ENCODE measurements at regions not wholly inside any gene's neighbourhood (a gene's known extent, or its start where the extent isn't known, plus 50 kb on each side); places are given as distances from the start of the nearest gene placed in this dataset.

DNA sequence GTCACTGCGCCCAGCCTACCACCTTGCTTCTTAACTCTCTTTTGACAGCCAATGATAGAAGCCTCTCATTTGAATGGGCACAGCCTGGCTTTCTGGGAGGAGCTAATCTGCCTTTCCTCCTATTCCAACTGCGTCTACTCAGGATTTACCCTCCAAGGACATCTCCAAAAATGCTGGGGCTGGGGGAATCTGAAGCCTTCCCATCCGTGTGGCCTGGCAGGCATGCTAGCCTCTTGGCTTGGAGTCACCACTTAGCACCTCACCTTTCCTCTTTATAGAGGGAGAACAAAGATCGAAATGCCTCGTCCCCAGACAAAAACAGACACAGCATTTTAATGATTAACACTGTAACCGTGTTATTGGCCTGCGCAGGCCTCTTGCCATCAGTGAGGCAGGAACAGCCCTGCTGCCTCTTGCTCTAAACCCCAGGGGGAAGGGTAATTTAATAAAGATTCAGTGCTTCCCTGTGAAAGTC lies 108.2 kb upstream of the KLF4 start:
- DNase-seq (ENCODE audit: low spot score in 2 of 2): no peak
- Mint-ChIP-seq H3K4me1 (no peaks in the 10 kb centered on the region), H3K36me3 (ENCODE audit: insufficient read depth) (no peaks in the 10 kb centered on the region), H3K9me3 (no peaks in the 10 kb centered on the region), H3K27me3 (no peaks in the 10 kb centered on the region), H3K27ac (ENCODE audit: low read depth) (no peak overlapping the region), H3K4me3 (no peak overlapping the region)
- no peak for ATAC-seq (replicated peaks; ENCODE audit: extremely low read depth, poor library complexity, severe bottlenecking)

DNA sequence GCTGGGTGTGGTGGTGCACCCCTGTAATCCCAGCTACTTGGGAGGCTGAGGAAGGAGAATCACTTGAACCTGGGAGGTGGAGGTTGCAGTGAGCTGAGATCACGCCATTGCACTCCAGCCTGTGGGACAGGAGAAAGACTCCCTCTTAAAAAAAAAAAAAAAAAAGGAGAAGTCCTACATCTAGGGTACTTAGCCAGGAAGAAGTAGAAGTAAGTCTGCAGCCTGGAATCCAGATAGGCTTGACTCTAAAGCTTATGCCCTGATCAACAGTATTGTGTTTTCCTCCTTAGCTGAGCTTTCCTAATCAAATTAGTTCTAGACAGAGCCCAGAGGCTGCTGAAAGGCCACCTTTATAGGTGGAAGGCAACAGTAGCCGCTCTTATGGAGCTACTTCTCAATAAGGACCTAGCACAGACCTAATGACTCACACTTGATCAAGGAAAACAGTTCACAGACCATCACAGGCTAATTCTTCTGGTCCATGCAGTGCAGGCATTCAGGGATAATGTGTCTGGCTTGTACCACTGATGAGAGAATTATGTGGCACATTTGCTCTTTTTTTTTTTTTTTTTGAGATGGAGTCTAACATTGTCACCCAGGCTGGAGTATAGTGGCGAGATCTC lies 105.5 kb upstream of the KLF4 start:
- DNase-seq (ENCODE audit: low spot score in 2 of 2) (no peak), ATAC-seq (replicated peaks; ENCODE audit: extremely low read depth, poor library complexity, severe bottlenecking) (no peak)
- no peaks in the 10 kb centered on the region for H3K27me3 Mint-ChIP-seq
- H3K9me3 Mint-ChIP-seq: no peaks in the 10 kb centered on the region
- H3K4me1 Mint-ChIP-seq: no peaks in the 10 kb centered on the region
- H3K4me3 Mint-ChIP-seq: no peak overlapping the region
- no peak overlapping the region for H3K27ac Mint-ChIP-seq (ENCODE audit: low read depth)
- no peaks in the 10 kb centered on the region for H3K36me3 Mint-ChIP-seq (ENCODE audit: insufficient read depth)

DNA sequence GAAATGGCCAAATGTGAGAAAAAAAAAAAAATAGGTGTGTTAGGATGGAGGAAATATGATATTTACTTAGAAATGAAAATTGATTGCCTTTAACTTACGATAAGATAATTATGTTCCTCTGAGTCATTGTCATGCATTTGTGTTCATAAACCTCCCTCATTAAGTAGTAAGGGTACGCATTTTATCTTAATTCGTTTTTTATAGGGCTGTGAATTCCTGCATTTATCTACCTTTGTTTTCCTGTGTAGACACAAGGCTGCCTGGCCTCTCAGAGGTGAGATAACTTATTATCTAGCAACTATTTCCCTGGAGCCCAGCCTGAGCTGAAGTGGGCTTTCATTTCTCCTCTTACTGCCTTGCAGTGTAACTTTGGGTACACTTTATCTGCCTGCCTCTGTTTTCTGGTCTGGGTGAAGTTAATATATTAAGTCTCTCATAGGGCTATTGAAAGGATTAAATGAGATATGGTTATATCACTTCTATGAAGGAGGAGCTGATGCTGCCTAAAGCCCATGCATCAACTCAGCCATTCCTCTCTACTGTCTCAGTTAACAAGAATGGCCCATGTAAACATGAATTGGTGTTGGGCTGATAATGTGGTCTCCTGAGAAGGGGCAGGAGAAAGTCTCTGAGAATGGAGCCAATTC lies 103.8 kb upstream of the KLF4 start:
- H3K36me3 Mint-ChIP-seq (ENCODE audit: insufficient read depth): peaks cover 1% of the 10 kb centered on the region

DNA sequence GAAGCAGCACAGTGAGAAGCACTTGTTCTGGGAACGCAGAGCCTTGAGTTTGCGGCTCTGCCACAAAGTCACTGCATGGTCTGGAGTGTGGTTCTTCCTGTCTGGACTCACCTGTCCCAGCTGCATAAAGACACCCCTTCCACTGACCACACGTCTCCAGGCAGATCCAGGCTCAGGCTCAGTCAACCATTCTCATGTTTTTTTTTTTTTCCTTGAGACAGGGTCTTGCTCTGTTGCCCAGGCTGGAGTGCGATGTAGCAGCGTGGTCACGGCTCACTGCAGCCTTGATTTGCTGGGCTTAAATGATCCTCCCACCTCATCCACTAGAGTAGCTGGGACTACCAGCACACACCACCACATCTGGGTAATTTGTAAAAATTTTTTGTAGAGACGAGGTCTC lies 102.9 kb upstream of the KLF4 start:
- ATAC-seq (replicated peaks; ENCODE audit: extremely low read depth, poor library complexity, severe bottlenecking): no peak
- no peaks in the 10 kb centered on the region for H3K4me1 Mint-ChIP-seq
- no peaks in the 10 kb centered on the region for H3K27me3 Mint-ChIP-seq
- no peak for DNase-seq (ENCODE audit: low spot score in 2 of 2)
- no peak overlapping the region for H3K4me3 Mint-ChIP-seq
- no peak overlapping the region for H3K27ac Mint-ChIP-seq (ENCODE audit: low read depth)
- no peaks in the 10 kb centered on the region for H3K9me3 Mint-ChIP-seq
- peaks cover 1% of the 10 kb centered on the region for H3K36me3 Mint-ChIP-seq (ENCODE audit: insufficient read depth)

More for the DNA sequence above, 103.8 kb upstream of the KLF4 start:
- no peak overlapping the region for H3K27ac Mint-ChIP-seq (ENCODE audit: low read depth)
- H3K4me3 Mint-ChIP-seq: no peak overlapping the region
- H3K27me3 Mint-ChIP-seq: no peaks in the 10 kb centered on the region
- ATAC-seq (replicated peaks; ENCODE audit: extremely low read depth, poor library complexity, severe bottlenecking): no peak
- H3K9me3 Mint-ChIP-seq: no peaks in the 10 kb centered on the region
- no peak for DNase-seq (ENCODE audit: low spot score in 2 of 2)
- H3K4me1 Mint-ChIP-seq: no peaks in the 10 kb centered on the region

DNA sequence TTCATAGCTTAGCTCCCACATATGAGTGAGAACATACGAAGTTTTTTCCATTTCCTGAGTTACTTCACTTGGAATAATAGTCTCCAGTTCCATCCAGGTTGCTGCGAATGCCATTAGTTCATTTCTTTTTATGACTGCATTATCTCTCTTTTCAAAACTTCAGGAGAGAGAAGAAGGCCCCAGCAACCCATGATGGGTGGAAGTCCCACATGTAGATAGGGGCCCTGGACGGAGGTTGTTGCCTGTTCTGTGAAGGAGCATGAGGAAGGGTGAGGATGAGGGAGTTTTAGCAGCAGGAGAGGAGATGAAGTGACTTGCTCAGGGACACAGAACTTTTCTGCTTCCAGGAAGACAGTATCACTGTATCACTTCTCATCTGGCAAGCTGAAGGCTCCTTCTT lies 102.2 kb upstream of the KLF4 start:
- H3K27ac Mint-ChIP-seq (ENCODE audit: low read depth): no peak overlapping the region
- H3K4me1 Mint-ChIP-seq: no peaks in the 10 kb centered on the region
- ATAC-seq (replicated peaks; ENCODE audit: extremely low read depth, poor library complexity, severe bottlenecking): no peak
- peaks cover 1% of the 10 kb centered on the region for H3K36me3 Mint-ChIP-seq (ENCODE audit: insufficient read depth)
- H3K4me3 Mint-ChIP-seq: no peak overlapping the region
- no peaks in the 10 kb centered on the region for H3K27me3 Mint-ChIP-seq
- H3K9me3 Mint-ChIP-seq: no peaks in the 10 kb centered on the region
- DNase-seq (ENCODE audit: low spot score in 2 of 2): no peak

DNA sequence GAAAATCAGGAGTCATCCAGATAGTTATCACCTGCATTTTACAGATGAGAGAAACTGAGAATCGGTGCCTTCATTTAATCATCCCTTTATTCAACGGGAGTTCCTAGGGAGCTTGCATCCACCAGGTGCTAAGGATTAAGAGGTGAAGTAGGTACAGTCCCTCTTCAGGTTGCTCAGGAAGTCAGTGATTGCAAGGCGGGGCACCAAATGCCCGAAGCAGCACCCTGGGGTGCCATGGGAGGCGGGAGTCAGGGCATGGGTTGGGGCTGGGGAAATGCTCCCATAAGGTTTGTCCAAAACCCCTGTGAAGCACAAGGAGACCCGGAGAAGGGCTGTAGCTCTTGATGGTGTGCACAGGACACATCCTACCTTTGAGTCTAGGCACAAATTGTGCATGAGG lies 98.8 kb upstream of the KLF4 start:
- Mint-ChIP-seq H3K36me3 (ENCODE audit: insufficient read depth) (peaks cover 1% of the 10 kb centered on the region), H3K4me3 (no peak overlapping the region), H3K27me3 (no peaks in the 10 kb centered on the region), H3K27ac (ENCODE audit: low read depth) (no peak overlapping the region), H3K4me1 (no peaks in the 10 kb centered on the region), H3K9me3 (no peaks in the 10 kb centered on the region)
- no peak for DNase-seq (ENCODE audit: low spot score in 2 of 2)
- ATAC-seq (replicated peaks; ENCODE audit: extremely low read depth, poor library complexity, severe bottlenecking): no peak

DNA sequence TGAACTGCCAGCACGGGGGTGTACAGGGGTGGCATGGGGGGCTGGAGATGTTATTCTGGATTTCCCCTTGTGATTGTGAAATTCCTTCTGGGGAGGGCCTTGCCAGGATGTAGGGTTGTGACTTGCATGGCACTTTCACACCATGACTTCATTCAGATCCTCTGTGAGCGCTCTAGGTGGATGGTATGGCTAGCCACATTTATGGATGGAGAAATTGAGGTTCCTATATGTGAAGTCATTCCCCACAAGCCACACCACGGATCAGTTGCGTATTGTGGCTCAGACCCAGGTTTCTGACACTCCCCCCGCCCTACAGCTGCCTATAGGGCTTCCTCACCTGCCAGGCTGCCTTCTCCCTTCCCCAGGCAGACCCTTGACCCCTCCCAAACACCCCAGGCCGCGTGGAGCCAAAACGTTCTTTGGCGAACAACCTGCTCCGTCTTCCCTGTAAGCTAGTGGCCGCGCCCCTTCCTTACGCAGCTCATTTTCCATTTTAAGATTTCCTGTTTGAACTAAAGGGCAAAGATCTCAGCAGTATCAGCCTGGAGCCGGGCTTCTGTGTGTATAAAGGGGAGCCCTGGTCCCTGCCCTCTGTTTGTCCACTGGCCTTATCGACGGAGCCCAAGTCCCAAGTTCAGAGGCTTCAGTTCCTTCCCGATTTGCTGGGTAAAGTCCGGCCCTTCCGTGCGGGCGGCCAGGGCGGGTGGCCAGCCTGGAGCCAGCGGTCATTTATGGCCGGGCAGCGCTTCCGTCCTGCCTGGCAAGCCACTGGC lies 97.8 kb upstream of the KLF4 start:
- H3K4me3 Mint-ChIP-seq: no peak overlapping the region
- DNase-seq (ENCODE audit: low spot score in 2 of 2) (no peak), ATAC-seq (replicated peaks; ENCODE audit: extremely low read depth, poor library complexity, severe bottlenecking) (no peak)
- H3K36me3 Mint-ChIP-seq (ENCODE audit: insufficient read depth): peaks cover 1% of the 10 kb centered on the region
- no peak overlapping the region for H3K27ac Mint-ChIP-seq (ENCODE audit: low read depth)
- no peaks in the 10 kb centered on the region for H3K27me3 Mint-ChIP-seq
- H3K4me1 Mint-ChIP-seq: no peaks in the 10 kb centered on the region
- H3K9me3 Mint-ChIP-seq: no peaks in the 10 kb centered on the region

DNA sequence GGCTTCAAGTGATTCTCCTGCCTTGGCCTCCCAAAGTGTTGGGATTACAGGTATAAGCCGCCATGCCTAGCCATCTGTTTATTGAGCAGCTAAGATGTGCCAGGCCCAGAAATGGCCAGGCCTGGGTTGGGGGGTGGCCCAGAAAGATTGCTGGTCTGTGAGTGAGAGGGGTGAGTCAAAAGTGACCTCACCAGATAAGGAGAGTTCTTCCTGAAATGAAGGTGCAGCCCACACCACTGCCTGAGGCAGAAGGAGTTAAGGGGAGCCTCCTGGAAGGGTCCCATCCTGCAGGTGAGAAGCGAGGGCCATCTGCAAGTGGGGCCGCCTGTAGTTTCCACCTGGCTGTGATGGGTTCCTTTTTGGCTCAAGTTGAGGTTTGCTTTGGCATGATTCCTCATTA lies 96.9 kb upstream of the KLF4 start:
- ATAC-seq (replicated peaks; ENCODE audit: extremely low read depth, poor library complexity, severe bottlenecking) (no peak), DNase-seq (ENCODE audit: low spot score in 2 of 2) (no peak)
- Mint-ChIP-seq H3K27ac (ENCODE audit: low read depth) (no peak overlapping the region), H3K27me3 (no peaks in the 10 kb centered on the region), H3K4me1 (no peaks in the 10 kb centered on the region), H3K9me3 (no peaks in the 10 kb centered on the region), H3K4me3 (no peak overlapping the region), H3K36me3 (ENCODE audit: insufficient read depth) (peaks cover 1% of the 10 kb centered on the region)

DNA sequence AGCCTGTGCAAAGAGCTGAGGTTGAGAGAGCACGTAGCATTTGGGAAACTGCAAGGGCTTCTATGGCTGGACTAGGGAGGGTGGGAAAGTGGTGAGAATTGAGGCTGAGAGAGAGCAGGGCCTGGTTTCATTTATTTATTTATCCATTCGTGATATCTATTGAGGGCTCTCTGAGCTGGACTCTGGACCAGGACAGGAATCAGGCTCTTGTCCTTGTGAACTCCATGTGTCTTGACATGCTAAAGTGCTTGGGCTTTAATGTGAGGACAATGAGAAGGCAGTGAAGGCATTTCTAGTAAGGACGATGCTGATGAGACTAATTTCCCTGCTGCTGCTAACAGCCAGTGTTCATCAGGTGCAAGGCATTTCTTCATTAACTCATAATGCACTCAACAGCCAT lies 95.9 kb upstream of the KLF4 start:
- Mint-ChIP-seq H3K27me3 (no peaks in the 10 kb centered on the region), H3K36me3 (ENCODE audit: insufficient read depth) (peaks cover 1% of the 10 kb centered on the region), H3K9me3 (no peaks in the 10 kb centered on the region), H3K27ac (ENCODE audit: low read depth) (no peak overlapping the region), H3K4me1 (no peaks in the 10 kb centered on the region), H3K4me3 (no peak overlapping the region)
- no peak for ATAC-seq (replicated peaks; ENCODE audit: extremely low read depth, poor library complexity, severe bottlenecking)
- DNase-seq (ENCODE audit: low spot score in 2 of 2): no peak

DNA sequence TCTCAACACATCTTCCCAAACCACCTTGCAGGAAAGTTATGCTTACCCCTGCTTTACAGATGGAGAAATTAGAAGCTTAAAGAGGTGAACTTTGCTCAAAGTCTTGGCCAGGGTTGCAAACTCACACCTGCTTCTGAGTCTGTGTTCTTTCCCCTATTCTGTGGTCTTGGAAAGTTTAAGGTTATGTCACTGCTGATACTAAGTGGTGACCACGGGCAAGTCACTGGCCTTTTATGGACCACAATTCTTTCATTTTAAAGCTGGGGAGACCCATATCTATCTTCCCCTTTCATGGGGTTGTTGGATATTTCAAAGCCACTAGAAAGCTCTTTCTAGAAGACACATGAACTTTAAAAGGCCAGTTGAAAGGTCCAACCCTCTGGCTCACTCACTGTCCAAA lies 95.4 kb upstream of the KLF4 start:
- Mint-ChIP-seq H3K4me3 (no peak overlapping the region), H3K27ac (ENCODE audit: low read depth) (no peak overlapping the region), H3K36me3 (ENCODE audit: insufficient read depth) (peaks cover 1% of the 10 kb centered on the region), H3K4me1 (no peaks in the 10 kb centered on the region), H3K27me3 (no peaks in the 10 kb centered on the region), H3K9me3 (no peaks in the 10 kb centered on the region)
- ATAC-seq (replicated peaks; ENCODE audit: extremely low read depth, poor library complexity, severe bottlenecking) (no peak), DNase-seq (ENCODE audit: low spot score in 2 of 2) (no peak)

DNA sequence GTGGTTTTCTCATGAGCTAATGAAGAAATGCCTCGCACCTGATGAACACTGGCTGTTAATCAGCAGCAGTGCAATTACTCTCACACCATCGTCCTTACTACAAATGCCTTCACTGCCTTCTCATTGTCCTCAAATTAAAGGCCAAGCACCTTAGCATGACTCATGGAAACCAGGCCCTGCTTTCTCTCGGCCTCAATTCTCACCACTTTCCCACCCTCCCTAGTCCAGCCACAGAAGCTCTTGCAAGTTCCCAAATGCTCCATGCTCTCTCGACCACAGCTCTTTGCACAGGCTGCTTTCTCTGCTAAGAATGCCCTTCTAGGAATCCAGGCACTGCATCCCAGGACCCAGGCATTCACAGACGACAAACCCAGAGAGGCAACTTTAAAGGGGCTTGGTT lies 94.6 kb upstream of the KLF4 start:
- ATAC-seq (replicated peaks; ENCODE audit: extremely low read depth, poor library complexity, severe bottlenecking) (no peak), DNase-seq (ENCODE audit: low spot score in 2 of 2) (no peak)
- no peaks in the 10 kb centered on the region for H3K4me1 Mint-ChIP-seq

DNA sequence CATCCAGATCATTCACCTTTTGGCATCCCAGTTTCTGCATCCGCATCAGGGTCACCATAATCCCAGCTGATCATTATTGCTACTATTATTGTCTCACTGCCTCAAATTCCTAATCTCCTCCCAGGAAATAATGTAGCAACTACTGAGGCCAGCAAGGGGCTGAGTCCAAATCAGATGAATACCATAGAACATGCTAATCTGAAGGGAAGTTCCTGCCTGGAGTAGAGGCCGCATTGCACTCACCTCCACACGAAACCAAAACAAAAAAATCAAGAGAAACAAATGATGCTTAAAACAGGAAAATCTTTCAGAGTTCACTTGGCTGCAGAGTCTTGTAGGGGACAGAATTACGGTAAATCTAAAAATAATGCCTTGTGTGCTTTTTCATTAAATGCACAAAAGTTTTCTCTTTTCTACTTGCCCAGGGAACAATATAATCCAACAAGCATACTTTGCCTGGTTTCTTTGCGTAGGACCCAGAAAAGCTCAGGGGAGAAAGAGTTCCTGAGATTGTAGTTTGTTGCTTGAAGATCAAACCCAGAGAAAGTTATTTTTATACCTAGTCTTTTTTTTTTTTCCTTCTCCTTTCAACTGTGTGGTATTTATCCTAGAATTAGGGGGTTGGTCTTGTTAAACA lies 87.7 kb upstream of the KLF4 start:
- Mint-ChIP-seq H3K9me3 (no peaks in the 10 kb centered on the region), H3K27ac (ENCODE audit: low read depth) (no peak overlapping the region), H3K27me3 (no peaks in the 10 kb centered on the region), H3K4me1 (no peaks in the 10 kb centered on the region), H3K4me3 (no peak overlapping the region), H3K36me3 (ENCODE audit: insufficient read depth) (no peaks in the 10 kb centered on the region)
- ATAC-seq (replicated peaks; ENCODE audit: extremely low read depth, poor library complexity, severe bottlenecking): no peak
- no peak for DNase-seq (ENCODE audit: low spot score in 2 of 2)

More for the DNA sequence above, 94.6 kb upstream of the KLF4 start:
- Mint-ChIP-seq H3K9me3 (no peaks in the 10 kb centered on the region), H3K4me3 (no peak overlapping the region), H3K36me3 (ENCODE audit: insufficient read depth) (peaks cover under 1% of the 10 kb centered on the region), H3K27ac (ENCODE audit: low read depth) (no peak overlapping the region), H3K27me3 (no peaks in the 10 kb centered on the region)

Measured in central memory CD8-positive, alpha-beta T cell (primary cell).